ENCODE measurements at regions not wholly inside any gene's neighbourhood (a gene's known extent, or its start where the extent isn't known, plus 50 kb on each side); places are given as distances from the start of the nearest gene placed in this dataset.
"Not testable (repeated sequence)": the region's sequence is repeated elsewhere in the genome, so short reads cannot be mapped to it uniquely, and the experiment has no call there.

GRCh38 chr5:100101466-100101865, 433.7 kb upstream of the FAM174A start:
- DNase-seq; intact Hi-C loops (cut with DNase I); H3K9me3 ChIP-seq (ENCODE audit: control insufficient read depth, low read length); H3K4me3 ChIP-seq (ENCODE audit: low read length in 2 of 2); H3K27ac ChIP-seq (ENCODE audit: low read depth in 1 of 2, low read length in 2 of 2); H3K36me3 ChIP-seq (ENCODE audit: control insufficient read depth in 1 of 2, insufficient read depth in 2 of 2, low read length in 1 of 2); H3K27me3 ChIP-seq (ENCODE audit: control insufficient read depth in 1 of 2, insufficient read depth in 2 of 2, low read length in 1 of 2); ATAC-seq (ENCODE audit: low FRiP score); H3K4me1 ChIP-seq (ENCODE audit: control insufficient read depth in 1 of 2, insufficient read depth in 2 of 2, low read length in 2 of 2): not testable (repeated sequence)
- 16% methylated on average over 2 of the region's 2 CpGs for WGBS, 2 donors

GRCh38 chr5:100096328-100096727, 438.8 kb upstream of the FAM174A start:
- intact Hi-C loops (cut with DNase I); H3K27me3 ChIP-seq (ENCODE audit: control insufficient read depth in 1 of 2, insufficient read depth in 2 of 2, low read length in 1 of 2); DNase-seq; H3K27ac ChIP-seq (ENCODE audit: low read depth in 1 of 2, low read length in 2 of 2); ATAC-seq (ENCODE audit: low FRiP score); H3K4me1 ChIP-seq (ENCODE audit: control insufficient read depth in 1 of 2, insufficient read depth in 2 of 2, low read length in 2 of 2); H3K36me3 ChIP-seq (ENCODE audit: control insufficient read depth in 1 of 2, insufficient read depth in 2 of 2, low read length in 1 of 2); H3K9me3 ChIP-seq (ENCODE audit: control insufficient read depth, low read length); H3K4me3 ChIP-seq (ENCODE audit: low read length in 2 of 2): not testable (repeated sequence)

- H3K27ac ChIP-seq (ENCODE audit: low read depth in 1 of 2, low read length in 2 of 2); H3K36me3 ChIP-seq (ENCODE audit: control insufficient read depth in 1 of 2, insufficient read depth in 2 of 2, low read length in 1 of 2); intact Hi-C loops (cut with DNase I); H3K27me3 ChIP-seq (ENCODE audit: control insufficient read depth in 1 of 2, insufficient read depth in 2 of 2, low read length in 1 of 2); H3K9me3 ChIP-seq (ENCODE audit: control insufficient read depth, low read length); H3K4me3 ChIP-seq (ENCODE audit: low read length in 2 of 2); DNase-seq; ATAC-seq (ENCODE audit: low FRiP score); H3K4me1 ChIP-seq (ENCODE audit: control insufficient read depth in 1 of 2, insufficient read depth in 2 of 2, low read length in 2 of 2): not testable (repeated sequence)
- 29 to 30% methylated on average over 3 of the region's 3 CpGs for WGBS, 2 donors
Measured at GRCh38 chr5:100080703-100081102, 454.5 kb upstream of the FAM174A start.

GRCh38 chr5:100079163-100079562, 456.0 kb upstream of the FAM174A start:
- H3K4me3 ChIP-seq (ENCODE audit: low read length in 2 of 2); H3K27ac ChIP-seq (ENCODE audit: low read depth in 1 of 2, low read length in 2 of 2); H3K9me3 ChIP-seq (ENCODE audit: control insufficient read depth, low read length); H3K36me3 ChIP-seq (ENCODE audit: control insufficient read depth in 1 of 2, insufficient read depth in 2 of 2, low read length in 1 of 2); ATAC-seq (ENCODE audit: low FRiP score); intact Hi-C loops (cut with DNase I); H3K4me1 ChIP-seq (ENCODE audit: control insufficient read depth in 1 of 2, insufficient read depth in 2 of 2, low read length in 2 of 2); DNase-seq; H3K27me3 ChIP-seq (ENCODE audit: control insufficient read depth in 1 of 2, insufficient read depth in 2 of 2, low read length in 1 of 2): not testable (repeated sequence)
- WGBS, 2 donors = 51 to 74% methylated on average over 1 of the region's 1 CpG

GRCh38 chr5:100066020-100066419, 469.2 kb upstream of the FAM174A start:
- H3K9me3 ChIP-seq (ENCODE audit: control insufficient read depth, low read length); H3K27ac ChIP-seq (ENCODE audit: low read depth in 1 of 2, low read length in 2 of 2); H3K4me3 ChIP-seq (ENCODE audit: low read length in 2 of 2); intact Hi-C loops (cut with DNase I); H3K4me1 ChIP-seq (ENCODE audit: control insufficient read depth in 1 of 2, insufficient read depth in 2 of 2, low read length in 2 of 2); H3K36me3 ChIP-seq (ENCODE audit: control insufficient read depth in 1 of 2, insufficient read depth in 2 of 2, low read length in 1 of 2); DNase-seq; ATAC-seq (ENCODE audit: low FRiP score); H3K27me3 ChIP-seq (ENCODE audit: control insufficient read depth in 1 of 2, insufficient read depth in 2 of 2, low read length in 1 of 2): not testable (repeated sequence)
- 93% methylated on average over 7 to 17 of the region's 17 CpGs for WGBS, 2 donors

GRCh38 chr5:100043475-100043874, 491.7 kb upstream of the FAM174A start:
- H3K36me3 ChIP-seq (ENCODE audit: control insufficient read depth in 1 of 2, insufficient read depth in 2 of 2, low read length in 1 of 2) = no peaks in the 10 kb centered on the region
- H3K4me1 ChIP-seq (ENCODE audit: control insufficient read depth in 1 of 2, insufficient read depth in 2 of 2, low read length in 2 of 2) = no peaks in the 10 kb centered on the region
- H3K27ac ChIP-seq (ENCODE audit: low read depth in 1 of 2, low read length in 2 of 2) = no peak overlapping the region
- H3K27me3 ChIP-seq (ENCODE audit: control insufficient read depth in 1 of 2, insufficient read depth in 2 of 2, low read length in 1 of 2) = no peaks in the 10 kb centered on the region
- DNase-seq (no peak), ATAC-seq (ENCODE audit: low FRiP score) (no peak)
- no peak overlapping the region for H3K4me3 ChIP-seq (ENCODE audit: low read length in 2 of 2)
- 64 to 69% methylated on average over 2 of the region's 2 CpGs for WGBS, 2 donors
- H3K9me3 ChIP-seq (ENCODE audit: control insufficient read depth, low read length) = no peaks in the 10 kb centered on the region
- intact Hi-C loops (cut with DNase I) = no loop called here

- no peak for ATAC-seq (ENCODE audit: low FRiP score)
- Histone ChIP-seq H3K27ac (ENCODE audit: low read depth in 1 of 2, low read length in 2 of 2) (no peak overlapping the region), H3K4me1 (ENCODE audit: control insufficient read depth in 1 of 2, insufficient read depth in 2 of 2, low read length in 2 of 2) (no peaks in the 10 kb centered on the region), H3K4me3 (ENCODE audit: low read length in 2 of 2) (no peak overlapping the region), H3K36me3 (ENCODE audit: control insufficient read depth in 1 of 2, insufficient read depth in 2 of 2, low read length in 1 of 2) (no peaks in the 10 kb centered on the region), H3K27me3 (ENCODE audit: control insufficient read depth in 1 of 2, insufficient read depth in 2 of 2, low read length in 1 of 2) (no peaks in the 10 kb centered on the region), H3K9me3 (ENCODE audit: control insufficient read depth, low read length) (no peaks in the 10 kb centered on the region)
- intact Hi-C loops (cut with DNase I) = no loop called here
- 60 to 67% methylated on average over 2 of the region's 2 CpGs for WGBS, 2 donors
- no peak for DNase-seq
Measured at GRCh38 chr5:100026606-100027005, 508.6 kb upstream of the FAM174A start.

- no peaks in the 10 kb centered on the region for H3K27me3 ChIP-seq (ENCODE audit: control insufficient read depth in 1 of 2, insufficient read depth in 2 of 2, low read length in 1 of 2)
- H3K36me3 ChIP-seq (ENCODE audit: control insufficient read depth in 1 of 2, insufficient read depth in 2 of 2, low read length in 1 of 2) = no peaks in the 10 kb centered on the region
- no peaks in the 10 kb centered on the region for H3K4me1 ChIP-seq (ENCODE audit: control insufficient read depth in 1 of 2, insufficient read depth in 2 of 2, low read length in 2 of 2)
- no peaks in the 10 kb centered on the region for H3K9me3 ChIP-seq (ENCODE audit: control insufficient read depth, low read length)
- H3K27ac ChIP-seq (ENCODE audit: low read depth in 1 of 2, low read length in 2 of 2) = no peak overlapping the region
- DNase-seq = no peak
- no peak for ATAC-seq (ENCODE audit: low FRiP score)
- intact Hi-C loops (cut with DNase I) = no loop called here
- no peak overlapping the region for H3K4me3 ChIP-seq (ENCODE audit: low read length in 2 of 2)
Measured at GRCh38 chr5:100023536-100023935, 511.6 kb upstream of the FAM174A start.

- ATAC-seq (ENCODE audit: low FRiP score) (no peak), DNase-seq (no peak)
- Histone ChIP-seq H3K27me3 (ENCODE audit: control insufficient read depth in 1 of 2, insufficient read depth in 2 of 2, low read length in 1 of 2) (no peaks in the 10 kb centered on the region), H3K9me3 (ENCODE audit: control insufficient read depth, low read length) (no peaks in the 10 kb centered on the region), H3K4me3 (ENCODE audit: low read length in 2 of 2) (no peak overlapping the region), H3K36me3 (ENCODE audit: control insufficient read depth in 1 of 2, insufficient read depth in 2 of 2, low read length in 1 of 2) (no peaks in the 10 kb centered on the region), H3K4me1 (ENCODE audit: control insufficient read depth in 1 of 2, insufficient read depth in 2 of 2, low read length in 2 of 2) (no peaks in the 10 kb centered on the region), H3K27ac (ENCODE audit: low read depth in 1 of 2, low read length in 2 of 2) (no peak overlapping the region)
- intact Hi-C loops (cut with DNase I) = no loop called here
- WGBS, 2 donors = 68 to 73% methylated on average over 6 of the region's 6 CpGs
Measured at GRCh38 chr5:100017520-100018262, 517.5 kb upstream of the FAM174A start.
